ENCODE measurements at regions not wholly inside any gene's neighbourhood (a gene's known extent, or its start where the extent isn't known, plus 50 kb on each side); places are given as distances from the start of the nearest gene placed in this dataset.

GRCh38 chr2:222778400-222778799 is 82.4 kb upstream of the ACSL3 start:
- TF ChIP-seq EZH2phosphoT487 (IDR thresholded peaks at IDR 0.05; ENCODE audit: borderline replicate concordance, low read length), result no peak
- TF ChIP-seq, protein P1, sequence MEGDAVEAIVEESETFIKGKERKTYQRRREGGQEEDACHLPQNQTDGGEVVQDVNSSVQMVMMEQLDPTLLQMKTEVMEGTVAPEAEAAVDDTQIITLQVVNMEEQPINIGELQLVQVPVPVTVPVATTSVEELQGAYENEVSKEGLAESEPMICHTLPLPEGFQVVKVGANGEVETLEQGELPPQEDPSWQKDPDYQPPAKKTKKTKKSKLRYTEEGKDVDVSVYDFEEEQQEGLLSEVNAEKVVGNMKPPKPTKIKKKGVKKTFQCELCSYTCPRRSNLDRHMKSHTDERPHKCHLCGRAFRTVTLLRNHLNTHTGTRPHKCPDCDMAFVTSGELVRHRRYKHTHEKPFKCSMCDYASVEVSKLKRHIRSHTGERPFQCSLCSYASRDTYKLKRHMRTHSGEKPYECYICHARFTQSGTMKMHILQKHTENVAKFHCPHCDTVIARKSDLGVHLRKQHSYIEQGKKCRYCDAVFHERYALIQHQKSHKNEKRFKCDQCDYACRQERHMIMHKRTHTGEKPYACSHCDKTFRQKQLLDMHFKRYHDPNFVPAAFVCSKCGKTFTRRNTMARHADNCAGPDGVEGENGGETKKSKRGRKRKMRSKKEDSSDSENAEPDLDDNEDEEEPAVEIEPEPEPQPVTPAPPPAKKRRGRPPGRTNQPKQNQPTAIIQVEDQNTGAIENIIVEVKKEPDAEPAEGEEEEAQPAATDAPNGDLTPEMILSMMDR (IDR thresholded peaks at IDR 0.05; ENCODE audit: low read depth, low read length, poor library complexity, severe bottlenecking), result no peak
